Neural cell (in vitro differentiated cells): ENCODE measurements at regions not wholly inside any gene's neighbourhood (a gene's known extent, or its start where the extent isn't known, plus 50 kb on each side); places are given as distances from the start of the nearest gene placed in this dataset.
"Not testable (repeated sequence)": the region's sequence is repeated elsewhere in the genome, so short reads cannot be mapped to it uniquely, and the experiment has no call there.

ENCODE experiments used
- H2AFZ ChIP-seq: fragments of 200-600, 300-800 bp; sonication (generic), shearing (Covaris generic); 2 replicates; pipeline ENCODE4 v1.6.0; 2014; ENCODE audit warnings: low read depth, mild to moderate bottlenecking, antibody characterized with exemption, low read length, moderate library complexity
- H3F3A ChIP-seq: fragments of 200-600 bp; shearing (Covaris generic); 2 replicates; pipeline ENCODE4 v1.6.1; 2016; ENCODE audit warnings: mild to moderate bottlenecking, moderate library complexity, mixed read lengths, antibody characterized with exemption, low read length; ENCODE audit not compliant: insufficient read depth, poor library complexity, severe bottlenecking
- H3K27ac ChIP-seq: fragments of 200-600, 300-800 bp; sonication (generic), shearing (Covaris generic); 2 replicates; pipeline ENCODE4 v1.5.1; 2014; ENCODE audit warnings: mild to moderate bottlenecking, low read length, moderate library complexity
- H3K27me3 ChIP-seq: fragments of 300-800, 200-600 bp; sonication (generic), shearing (Covaris generic); 2 replicates; pipeline ENCODE4 v1.6.0; 2014; ENCODE audit warnings: mild to moderate bottlenecking, low read depth, low read length, moderate library complexity; ENCODE audit not compliant: insufficient read depth
- H3K36me3 ChIP-seq: fragments of 300-800, 200-600 bp; sonication (generic), shearing (Covaris generic); 2 replicates; pipeline ENCODE4 v1.5.1; 2014; ENCODE audit warnings: mild to moderate bottlenecking, antibody characterized with exemption, low read length, moderate library complexity; ENCODE audit not compliant: insufficient read depth
- H3K4me2 ChIP-seq: fragments of 300-800, 200-600 bp; sonication (generic), shearing (Covaris generic); 2 replicates; pipeline ENCODE4 v1.6.0; 2014; ENCODE audit warnings: mild to moderate bottlenecking, low read length
- H3K4me3 ChIP-seq: fragments of 300-800, 200-600 bp; sonication (generic), shearing (Covaris generic); 2 replicates; pipeline ENCODE4 v1.5.1; 2014; ENCODE audit warnings: mild to moderate bottlenecking, low read length, moderate library complexity
- H3K79me2 ChIP-seq: fragments of 200-600 bp; shearing (Covaris generic); replicated peaks from 2 replicates; pipeline ENCODE4 v1.6.0; 2014; ENCODE audit warnings: mild to moderate bottlenecking, low read length, moderate library complexity; ENCODE audit not compliant: insufficient read depth
- H3K9ac ChIP-seq: fragments of 300-800, 200-600 bp; sonication (generic), shearing (Covaris generic); 2 replicates; pipeline ENCODE4 v1.6.1; 2016; ENCODE audit warnings: mild to moderate bottlenecking, low read length, mixed read lengths
- H3K9me2 ChIP-seq: fragments of 200-600 bp; shearing (Covaris generic); 2 replicates; pipeline ENCODE4 v1.6.1; 2016; ENCODE audit warnings: mild to moderate bottlenecking, low read length, mixed read lengths; ENCODE audit not compliant: insufficient read depth
- H3K9me3 ChIP-seq: fragments of 200-600, 300-800 bp; sonication (generic), shearing (Covaris generic); 2 replicates; pipeline ENCODE4 v1.6.1; 2016; ENCODE audit warnings: mild to moderate bottlenecking, mixed run types, low read length, moderate library complexity, mixed read lengths
- H4K20me1 ChIP-seq: fragments of 200-600 bp; shearing (Covaris generic); 2 replicates; pipeline ENCODE4 v1.6.1; 2016; ENCODE audit warnings: mild to moderate bottlenecking, mixed run types; ENCODE audit not compliant: insufficient read depth
- CTCF ChIP-seq: fragments of 450-650 bp; IDR thresholded peaks from 2 replicates; pipeline ENCODE4 v1.5.1; 2014; ENCODE audit warnings: antibody characterized with exemption, mild to moderate bottlenecking, moderate library complexity; ENCODE audit not compliant: poor library complexity, severe bottlenecking
- EP300 ChIP-seq: fragments of 450-650 bp; conservative IDR thresholded peaks from 2 replicates; pipeline ENCODE4 v1.6.1; 2014; ENCODE audit warnings: antibody characterized with exemption, mild to moderate bottlenecking, moderate library complexity; ENCODE audit not compliant: poor library complexity, severe bottlenecking
- EZH2 ChIP-seq: fragments of 200-600, 300-800 bp; shearing (Covaris generic), sonication (generic); IDR thresholded peaks from 2 replicates; pipeline ENCODE4 v1.6.1; 2014; ENCODE audit warnings: antibody characterized with exemption, low read length, borderline replicate concordance, mild to moderate bottlenecking; ENCODE audit not compliant: insufficient read depth, poor library complexity, severe bottlenecking
- MXI1 ChIP-seq: fragments of 450-650 bp; conservative IDR thresholded peaks from 2 replicates; pipeline ENCODE4 v1.6.1; 2014; ENCODE audit warnings: antibody characterized with exemption, mild to moderate bottlenecking; ENCODE audit not compliant: poor library complexity, severe bottlenecking
- POLR2AphosphoS5 ChIP-seq: IDR thresholded peaks from 2 replicates; pipeline ENCODE4 v1.6.1; 2012
- RAD21 ChIP-seq: fragments of 450-650 bp; conservative IDR thresholded peaks from 2 replicates; pipeline ENCODE4 v1.6.1; 2014; ENCODE audit warnings: antibody characterized with exemption, mild to moderate bottlenecking, moderate library complexity
- REST ChIP-seq: IDR thresholded peaks from 2 replicates; pipeline ENCODE4 v1.6.1; 2012; ENCODE audit warnings: borderline replicate concordance
- SMC3 ChIP-seq: fragments of 450-650 bp; conservative IDR thresholded peaks from 2 replicates; pipeline ENCODE4 v1.6.1; 2014; ENCODE audit warnings: antibody characterized with exemption, mild to moderate bottlenecking, moderate library complexity; ENCODE audit not compliant: poor library complexity
- TAF1 ChIP-seq: IDR thresholded peaks from 2 replicates; pipeline ENCODE4 v1.6.1; 2012; ENCODE audit warnings: low read depth

GRCh38 chr1:147103416-147104155 lies 68.7 kb downstream of the PRKAB2 start:
- H3K4me2 ChIP-seq, H3K79me2 ChIP-seq, H3K36me3 ChIP-seq, H2AFZ ChIP-seq, H3K27me3 ChIP-seq, H3K9me3 ChIP-seq, H3F3A ChIP-seq, H3K27ac ChIP-seq, H3K9ac ChIP-seq, H3K9me2 ChIP-seq, H4K20me1 ChIP-seq, H3K4me3 ChIP-seq: not testable (repeated sequence)

GRCh38 chr1:147099192-147099591 lies 73.1 kb downstream of the PRKAB2 start:
- Histone ChIP-seq H3K27me3 (no peaks in the 10 kb centered on the region), H3K36me3 (no peaks in the 10 kb centered on the region), H3K9me3 (no peaks in the 10 kb centered on the region), H3F3A (no peaks in the 10 kb centered on the region), H2AFZ (no peak overlapping the region), H4K20me1 (no peaks in the 10 kb centered on the region), H3K9me2 (no peaks in the 10 kb centered on the region), H3K79me2 (no peaks in the 10 kb centered on the region), H3K9ac (no peak overlapping the region), H3K4me3 (no peak overlapping the region), H3K27ac (no peak overlapping the region), H3K4me2 (no peak overlapping the region)
- no peak for TF ChIP-seq EP300

- H2AFZ ChIP-seq, H3F3A ChIP-seq, H3K4me2 ChIP-seq, H4K20me1 ChIP-seq, H3K9me3 ChIP-seq, H3K27ac ChIP-seq, H3K9ac ChIP-seq, H3K4me3 ChIP-seq, H3K9me2 ChIP-seq, H3K36me3 ChIP-seq, H3K79me2 ChIP-seq, H3K27me3 ChIP-seq: not testable (repeated sequence)
These were observed 73.8 kb downstream of the PRKAB2 start for GRCh38 chr1:147098338-147098973.

- Histone ChIP-seq H3K36me3 (no peaks in the 10 kb centered on the region), H3F3A (no peaks in the 10 kb centered on the region), H2AFZ (no peak overlapping the region), H3K9ac (no peak overlapping the region), H4K20me1 (no peaks in the 10 kb centered on the region), H3K27ac (no peak overlapping the region), H3K27me3 (no peaks in the 10 kb centered on the region), H3K9me2 (no peaks in the 10 kb centered on the region), H3K4me2 (no peak overlapping the region), H3K9me3 (no peaks in the 10 kb centered on the region), H3K79me2 (no peaks in the 10 kb centered on the region), H3K4me3 (no peak overlapping the region)
- TF ChIP-seq POLR2AphosphoS5 (no peak), RAD21 (no peak), REST (no peak), EP300 (no peak), MXI1 (no peak), SMC3 (no peak), CTCF (no peak), TAF1 (no peak), EZH2 (no peak)
These were observed 76.6 kb downstream of the PRKAB2 start for GRCh38 chr1:147095691-147096090.
